RWPE2 (cell line): ENCODE measurements at regions not wholly inside any gene's neighbourhood (a gene's known extent, or its start where the extent isn't known, plus 50 kb on each side); places are given as distances from the start of the nearest gene placed in this dataset.

ENCODE experiments used
- ATAC-seq: fragments of 200-7000 bp; cut with Tn5 transposase; 3 replicates; pipeline ENCODE4 v1.9.1; 2021; ENCODE audit warnings: low read depth
- DNase-seq: peaks from one replicate; pipeline ENCODE4 v3.0.0-alpha.2; 2020; ENCODE audit warnings: low spot score
- H3K27ac ChIP-seq: fragments of 450-650 bp; 2 replicates; pipeline ENCODE4 v1.5.1; 2017; ENCODE audit warnings: mild to moderate bottlenecking; ENCODE audit not compliant: poor library complexity, severe bottlenecking
- H3K27me3 ChIP-seq: fragments of 250-450 bp; sonication (Bioruptor Pico); 2 replicates; pipeline ENCODE4 v1.5.1; 2021; ENCODE audit warnings: mild to moderate bottlenecking, moderate library complexity; ENCODE audit not compliant: insufficient read depth, poor library complexity, severe bottlenecking
- H3K36me3 ChIP-seq: fragments of 250-450 bp; sonication (Bioruptor Pico); 2 replicates; pipeline ENCODE4 v1.5.1; 2020; ENCODE audit warnings: low read depth, mild to moderate bottlenecking, moderate library complexity
- H3K4me1 ChIP-seq: fragments of 250-450 bp; sonication (Bioruptor Pico); 2 replicates; pipeline ENCODE4 v1.5.1; 2021; ENCODE audit warnings: mild to moderate bottlenecking, moderate library complexity; ENCODE audit not compliant: insufficient read depth, poor library complexity, severe bottlenecking
- H3K4me3 ChIP-seq: fragments of 250-450 bp; sonication (Bioruptor Pico); 2 replicates; pipeline ENCODE4 v1.5.1; 2021; ENCODE audit warnings: mild to moderate bottlenecking, moderate library complexity; ENCODE audit not compliant: severe bottlenecking
- H3K9me3 ChIP-seq: fragments of 250-450 bp; sonication (Bioruptor Pico); 2 replicates; pipeline ENCODE4 v1.5.1; 2021; ENCODE audit warnings: mild to moderate bottlenecking, moderate library complexity; ENCODE audit not compliant: severe bottlenecking
- TF ChIP-seq, protein P1 (sequence below): fragments of 450-650 bp; IDR thresholded peaks from one replicate; pipeline ENCODE4 v1.5.1; 2017; ENCODE audit warnings: mild to moderate bottlenecking, moderate library complexity; ENCODE audit not compliant: poor library complexity, severe bottlenecking

DNA sequence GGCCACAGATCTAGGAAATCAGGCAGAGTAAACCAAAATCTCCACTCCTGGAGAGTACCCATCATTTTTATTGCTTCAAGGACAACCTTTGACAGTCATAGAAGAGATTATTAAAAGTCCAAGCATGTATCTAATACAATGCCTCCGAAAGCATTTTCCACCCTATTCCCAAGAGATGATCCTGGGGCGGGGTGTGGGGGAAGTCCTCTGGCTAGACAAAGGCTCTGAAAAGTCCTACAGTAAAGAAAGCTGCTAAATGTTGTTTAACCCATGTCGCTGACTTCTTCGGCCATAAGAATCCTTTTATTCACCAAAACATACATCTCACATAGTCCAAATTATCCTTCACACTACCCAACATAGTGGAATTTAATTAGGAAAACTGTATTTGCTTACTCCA lies 115.7 kb upstream of the STT3B start:
- Histone ChIP-seq H3K27me3 (no peaks in the 10 kb centered on the region), H3K4me3 (no peak overlapping the region), H3K36me3 (no peaks in the 10 kb centered on the region), H3K27ac (no peak overlapping the region), H3K4me1 (no peaks in the 10 kb centered on the region), H3K9me3 (no peaks in the 10 kb centered on the region)
- TF ChIP-seq, protein P1, sequence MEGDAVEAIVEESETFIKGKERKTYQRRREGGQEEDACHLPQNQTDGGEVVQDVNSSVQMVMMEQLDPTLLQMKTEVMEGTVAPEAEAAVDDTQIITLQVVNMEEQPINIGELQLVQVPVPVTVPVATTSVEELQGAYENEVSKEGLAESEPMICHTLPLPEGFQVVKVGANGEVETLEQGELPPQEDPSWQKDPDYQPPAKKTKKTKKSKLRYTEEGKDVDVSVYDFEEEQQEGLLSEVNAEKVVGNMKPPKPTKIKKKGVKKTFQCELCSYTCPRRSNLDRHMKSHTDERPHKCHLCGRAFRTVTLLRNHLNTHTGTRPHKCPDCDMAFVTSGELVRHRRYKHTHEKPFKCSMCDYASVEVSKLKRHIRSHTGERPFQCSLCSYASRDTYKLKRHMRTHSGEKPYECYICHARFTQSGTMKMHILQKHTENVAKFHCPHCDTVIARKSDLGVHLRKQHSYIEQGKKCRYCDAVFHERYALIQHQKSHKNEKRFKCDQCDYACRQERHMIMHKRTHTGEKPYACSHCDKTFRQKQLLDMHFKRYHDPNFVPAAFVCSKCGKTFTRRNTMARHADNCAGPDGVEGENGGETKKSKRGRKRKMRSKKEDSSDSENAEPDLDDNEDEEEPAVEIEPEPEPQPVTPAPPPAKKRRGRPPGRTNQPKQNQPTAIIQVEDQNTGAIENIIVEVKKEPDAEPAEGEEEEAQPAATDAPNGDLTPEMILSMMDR: no peak
- no peak for ATAC-seq
- DNase-seq: no peak

DNA sequence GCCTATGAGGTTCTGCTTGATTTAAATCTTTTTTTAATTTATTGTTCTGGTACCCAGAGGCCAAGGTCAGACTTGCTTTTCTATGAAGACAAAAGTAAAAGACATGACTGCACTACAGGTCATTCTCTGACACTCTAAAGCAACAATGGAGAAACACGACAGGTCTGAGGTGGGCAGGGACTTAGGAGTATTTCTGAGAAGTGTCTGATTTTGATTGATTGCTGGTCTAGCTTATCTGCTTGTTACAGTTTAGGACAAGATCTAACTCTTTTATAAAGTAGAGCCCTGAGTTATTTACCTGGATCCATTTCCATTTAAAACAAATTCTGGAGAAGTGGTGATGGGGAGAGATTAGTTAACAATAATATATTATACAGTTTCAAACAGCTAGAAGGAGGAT lies 115.2 kb upstream of the STT3B start:
- H3K4me1 ChIP-seq: no peaks in the 10 kb centered on the region
- no peak for ATAC-seq
- H3K4me3 ChIP-seq: no peak overlapping the region
- H3K27me3 ChIP-seq: no peaks in the 10 kb centered on the region
- no peaks in the 10 kb centered on the region for H3K9me3 ChIP-seq
- H3K36me3 ChIP-seq: no peaks in the 10 kb centered on the region
- no peak overlapping the region for H3K27ac ChIP-seq
- no peak for DNase-seq
- TF ChIP-seq, protein P1: no peak

DNA sequence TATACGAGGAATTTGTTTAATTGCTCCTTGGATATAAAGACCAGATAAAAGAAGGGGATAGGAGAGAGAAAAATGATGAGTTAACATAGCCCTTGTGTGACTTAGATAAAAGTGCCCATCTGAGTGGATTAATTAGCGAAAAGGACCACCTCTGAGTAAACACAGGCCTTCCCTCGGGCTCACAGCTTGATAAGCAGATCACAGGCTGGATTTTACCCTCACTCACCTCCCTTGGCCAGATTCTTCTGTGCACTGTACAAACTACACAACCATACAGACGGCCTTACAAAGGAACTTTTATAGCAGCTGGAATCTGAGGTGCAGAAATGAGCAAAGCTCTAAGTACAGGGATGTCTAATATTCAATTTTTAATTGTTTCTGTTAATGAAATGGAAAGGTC lies 112.4 kb upstream of the STT3B start:
- ATAC-seq (no peak), DNase-seq (no peak)
- Histone ChIP-seq H3K36me3 (no peaks in the 10 kb centered on the region), H3K4me3 (no peak overlapping the region), H3K9me3 (no peaks in the 10 kb centered on the region), H3K27me3 (no peaks in the 10 kb centered on the region), H3K27ac (no peak overlapping the region), H3K4me1 (no peaks in the 10 kb centered on the region)
- TF ChIP-seq, protein P1: no peak

DNA sequence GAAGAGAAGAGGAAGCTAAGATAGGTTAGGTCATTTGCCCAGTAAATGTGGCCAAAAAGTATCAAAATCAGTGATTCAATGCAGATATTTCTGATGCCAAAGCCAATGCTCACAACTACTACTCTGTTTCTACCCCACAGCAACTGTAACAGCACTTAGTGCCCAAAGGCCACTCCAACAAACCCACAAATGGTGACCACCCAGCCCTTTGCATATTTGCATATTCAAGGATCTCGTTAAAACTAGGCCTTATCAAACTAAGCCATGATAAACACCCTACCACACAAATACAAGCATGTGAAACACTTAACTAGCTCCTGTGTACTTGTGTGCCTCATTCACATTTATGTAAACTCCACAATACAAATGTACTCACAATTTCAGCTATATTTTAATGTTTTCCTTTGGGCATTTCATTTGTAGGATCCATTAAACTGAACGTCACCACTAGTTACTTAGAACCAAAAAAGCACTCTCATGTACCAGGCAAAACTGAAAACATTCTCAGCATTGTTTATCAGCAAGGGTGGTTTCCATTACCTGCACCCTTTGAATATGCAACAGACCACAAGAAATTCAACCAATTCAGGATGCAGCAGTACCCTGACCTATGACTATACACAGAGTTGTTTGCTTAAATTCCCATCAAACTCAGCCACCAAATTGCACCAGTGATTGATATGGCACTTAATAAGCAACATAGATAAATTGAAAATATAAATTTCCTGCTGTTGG lies 111.2 kb upstream of the STT3B start:
- Histone ChIP-seq H3K27me3 (no peaks in the 10 kb centered on the region), H3K27ac (no peak overlapping the region), H3K4me1 (no peaks in the 10 kb centered on the region), H3K9me3 (no peaks in the 10 kb centered on the region), H3K4me3 (no peak overlapping the region), H3K36me3 (no peaks in the 10 kb centered on the region)
- no peak for ATAC-seq
- TF ChIP-seq, protein P1: no peak
- no peak for DNase-seq

DNA sequence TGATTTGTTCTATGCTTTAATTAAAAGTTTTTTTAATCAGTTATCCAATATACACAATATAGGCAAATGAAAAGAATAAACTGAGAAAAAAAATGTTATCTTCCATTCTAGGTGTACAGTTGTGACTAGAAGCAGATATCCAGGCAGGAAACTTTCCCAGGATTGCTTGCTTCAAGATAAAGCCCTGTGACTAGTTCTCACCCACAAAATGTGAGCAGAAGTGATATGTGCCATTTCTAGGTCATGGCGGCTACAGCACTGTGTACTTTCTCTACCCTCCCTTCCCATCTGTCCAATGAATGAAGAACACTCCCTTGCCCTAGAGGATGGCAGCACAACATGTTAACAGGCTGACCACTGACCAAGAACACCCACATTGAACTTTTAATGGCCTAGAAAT lies 110.5 kb upstream of the STT3B start:
- H3K27ac ChIP-seq: no peak overlapping the region
- no peaks in the 10 kb centered on the region for H3K4me1 ChIP-seq
- no peaks in the 10 kb centered on the region for H3K27me3 ChIP-seq
- H3K4me3 ChIP-seq: no peak overlapping the region
- ATAC-seq (no peak), DNase-seq (no peak)
- H3K9me3 ChIP-seq: no peaks in the 10 kb centered on the region
- no peaks in the 10 kb centered on the region for H3K36me3 ChIP-seq
- TF ChIP-seq, protein P1: no peak
